CD14-positive monocyte (primary cell): ENCODE measurements at regions not wholly inside any gene's neighbourhood (a gene's known extent, or its start where the extent isn't known, plus 50 kb on each side); places are given as distances from the start of the nearest gene placed in this dataset.

Experiments
- DNase-seq, 3 donors: peaks; one replicate each; pipeline ENCODE4 v3.0.0-alpha.2; 2011 to 2022
- H2AFZ ChIP-seq: 2 replicates; pipeline ENCODE4 v1.6.0; 2012; ENCODE audit warnings: mild to moderate bottlenecking, low read depth, low read length, inconsistent platforms; ENCODE audit not compliant: insufficient read depth, poor library complexity, severe bottlenecking
- H3K27ac ChIP-seq, 2 donors: 1 replicate in 1 of 2; 2 replicates in 1 of 2; pipeline ENCODE4 v1.5.1; 2012 to 2013; ENCODE audit warnings: low read length in 2 of 2, control low read depth in 1 of 2, inconsistent platforms in 1 of 2, low read depth in 1 of 2, mild to moderate bottlenecking in 1 of 2
- H3K27me3 ChIP-seq, 2 donors: one replicate each; pipeline versions ENCODE4 v1.6.0 to v1.6.1; 2011 to 2013; ENCODE audit warnings: low read length in 2 of 2; ENCODE audit not compliant: control insufficient read depth in 2 of 2, insufficient read depth in 2 of 2
- H3K36me3 ChIP-seq, 2 donors: replicated peaks in 1 of 2; 1 replicate in 1 of 2; 2 replicates in 1 of 2; pipeline versions ENCODE4 v1.5.1 to v1.6.1; 2012 to 2013; ENCODE audit warnings: low read length in 2 of 2, control low read depth in 1 of 2, inconsistent platforms in 1 of 2, mild to moderate bottlenecking in 1 of 2; ENCODE audit not compliant: insufficient read depth in 2 of 2, control insufficient read depth in 1 of 2
- H3K4me1 ChIP-seq, 2 donors: 1 replicate in 1 of 2; 2 replicates in 1 of 2; pipeline versions ENCODE4 v1.5.1 to v1.6.1; 2012 to 2013; ENCODE audit warnings: low read length in 2 of 2, control low read depth in 1 of 2, inconsistent platforms in 1 of 2, mild to moderate bottlenecking in 1 of 2, moderate library complexity in 1 of 2; ENCODE audit not compliant: insufficient read depth in 2 of 2, control insufficient read depth in 1 of 2
- H3K4me2 ChIP-seq: replicated peaks from 2 replicates; pipeline ENCODE3; 2012; ENCODE audit warnings: low read length, moderate library complexity, mild to moderate bottlenecking; ENCODE audit not compliant: poor library complexity, severe bottlenecking; ENCODE audit errors: extremely low read depth
- H3K4me3 ChIP-seq, 3 experiments: fragments of 200-600 bp in 1 of 3; sonication (generic) in 1 of 3; replicated peaks in 1 of 3; 1 replicate in 2 of 3; 2 replicates in 1 of 3; pipeline ENCODE4 v1.5.1; 2011 to 2013; ENCODE audit warnings: low read length in 3 of 3, mild to moderate bottlenecking in 3 of 3, control low read depth in 2 of 3, low read depth in 2 of 3, inconsistent platforms in 1 of 3, moderate library complexity in 1 of 3
- H3K79me2 ChIP-seq: 2 replicates; pipeline ENCODE4 v1.6.0; 2012; ENCODE audit warnings: mild to moderate bottlenecking, control low read depth, inconsistent platforms, low read length, moderate library complexity; ENCODE audit not compliant: insufficient read depth
- H3K9ac ChIP-seq: 2 replicates; pipeline ENCODE4 v1.6.0; 2017; ENCODE audit warnings: low read length, mild to moderate bottlenecking; ENCODE audit not compliant: insufficient read depth, poor library complexity, severe bottlenecking
- H3K9me3 ChIP-seq, 2 donors: replicated peaks in 1 of 2; 1 replicate in 1 of 2; 2 replicates in 1 of 2; pipeline versions ENCODE4 v1.5.1 to v1.6.1; 2012 to 2013; ENCODE audit warnings: low read length in 2 of 2, control low read depth in 1 of 2; ENCODE audit not compliant: control insufficient read depth in 1 of 2, insufficient read depth in 1 of 2
- H4K20me1 ChIP-seq: 2 replicates; pipeline ENCODE4 v1.6.0; 2012; ENCODE audit warnings: mild to moderate bottlenecking, low read length, control low read depth, moderate library complexity; ENCODE audit not compliant: insufficient read depth
- H3K27ac Mint-ChIP-seq, 7 donors: one replicate each; pipeline ENCODE4 v1.8.0; 2020; ENCODE audit warnings: mild to moderate bottlenecking in 7 of 7, mixed read lengths in 7 of 7, moderate library complexity in 6 of 7, inconsistent platforms in 2 of 7
- H3K27me3 Mint-ChIP-seq, 3 donors: one replicate each; pipeline ENCODE4 v1.8.0; 2021 to 2022; ENCODE audit warnings: low read depth in 3 of 3, mild to moderate bottlenecking in 3 of 3, mixed read lengths in 3 of 3, moderate library complexity in 3 of 3, inconsistent platforms in 1 of 3
- H3K36me3 Mint-ChIP-seq, 2 donors: one replicate each; pipeline ENCODE4 v1.8.0; 2020; ENCODE audit warnings: mixed read lengths in 2 of 2, inconsistent platforms in 1 of 2, mild to moderate bottlenecking in 1 of 2
- H3K4me1 Mint-ChIP-seq: one replicate; pipeline ENCODE4 v1.8.0; 2020; ENCODE audit warnings: mild to moderate bottlenecking, mixed read lengths
- H3K4me3 Mint-ChIP-seq, 2 donors: one replicate each; pipeline ENCODE4 v1.8.0; 2020; ENCODE audit warnings: mild to moderate bottlenecking in 2 of 2, mixed read lengths in 2 of 2, moderate library complexity in 1 of 2
- H3K9me3 Mint-ChIP-seq, 7 donors: one replicate each; pipeline ENCODE4 v1.8.0; 2020 to 2022; ENCODE audit warnings: mixed read lengths in 7 of 7, mild to moderate bottlenecking in 6 of 7, moderate library complexity in 6 of 7, inconsistent platforms in 2 of 7
- CTCF ChIP-seq: fragments of 200-600 bp; IDR thresholded peaks from one replicate; pipeline ENCODE4 v1.8.0; 2022; ENCODE audit warnings: antibody characterized with exemption, mild to moderate bottlenecking
- WGBS: methylation state at CpG from one replicate; pipeline ENCODE4 v1.1.5; 2013; ENCODE audit warnings: missing lambda C conversion rate; ENCODE audit not compliant: insufficient coverage; 5-methylcytosine and 5-hydroxymethylcytosine counted together
- intact Hi-C, 2 donors: fragments of 100-400 bp; cut with micrococcal nuclease; formaldehyde crosslinking; loops; one replicate each; pipeline versions ENCODE4 v1.15.0 to v1.15.1; 2023

- no peak overlapping the region for H3K4me3 Mint-ChIP-seq
- H3K9me3 Mint-ChIP-seq: peaks cover 0 to 3% (median 1%) of the 10 kb centered on the region in 7 donors
- intact Hi-C loops: no loop called here
These were observed 130.3 kb upstream of the MAGI3 start for GRCh38 chr1:113259988-113260387.

GRCh38 chr1:113265196-113265595, 125.1 kb upstream of the MAGI3 start:
- Mint-ChIP-seq H3K36me3 (no peaks in the 10 kb centered on the region), H3K9me3 (peaks cover 0 to 3% (median 1%) of the 10 kb centered on the region in 7 donors), H3K4me3 (no peak overlapping the region), H3K4me1 (no peaks in the 10 kb centered on the region), H3K27ac (no peak overlapping the region), H3K27me3 (peaks cover 0 to 4% (median 3%) of the 10 kb centered on the region in 3 donors)
- DNase-seq: no peak
- Histone ChIP-seq H3K4me3 (no peak overlapping the region), H4K20me1 (no peaks in the 10 kb centered on the region), H3K9ac (no peak overlapping the region), H3K27ac (no peak overlapping the region), H3K9me3 (no peaks in the 10 kb centered on the region), H3K4me1 (no peaks in the 10 kb centered on the region), H3K36me3 (no peaks in the 10 kb centered on the region), H3K4me2 (no peak overlapping the region), H2AFZ (no peak overlapping the region), H3K27me3 (no peaks in the 10 kb centered on the region), H3K79me2 (no peaks in the 10 kb centered on the region)
- WGBS: 100% methylated on average over 2 of the region's 2 CpGs
- intact Hi-C loops: no loop called here
- TF ChIP-seq CTCF: no peak

More at GRCh38 chr1:113259988-113260387, 130.3 kb upstream of the MAGI3 start:
- Histone ChIP-seq H3K27ac (no peak overlapping the region), H2AFZ (no peak overlapping the region), H3K4me1 (no peaks in the 10 kb centered on the region), H4K20me1 (no peaks in the 10 kb centered on the region), H3K36me3 (no peaks in the 10 kb centered on the region), H3K4me2 (no peak overlapping the region), H3K9ac (no peak overlapping the region), H3K9me3 (no peaks in the 10 kb centered on the region), H3K79me2 (no peaks in the 10 kb centered on the region), H3K27me3 (no peaks in the 10 kb centered on the region), H3K4me3 (no peak overlapping the region)
- Mint-ChIP-seq H3K27me3 (peaks cover 0 to 8% (median 3%) of the 10 kb centered on the region in 3 donors), H3K4me1 (no peaks in the 10 kb centered on the region), H3K36me3 (no peaks in the 10 kb centered on the region), H3K27ac (no peak overlapping the region)
- WGBS: no CpG with 5 or more reads among the region's 2 CpGs
- TF ChIP-seq CTCF: no peak
- no peak for DNase-seq
